Esophagus squamous epithelium (tissue), 4 donors: ENCODE measurements at regions not wholly inside any gene's neighbourhood (a gene's known extent, or its start where the extent isn't known, plus 50 kb on each side); places are given as distances from the start of the nearest gene placed in this dataset.

ENCODE experiments used
- POLR2A ChIP-seq, 4 donors: fragments of 450-650 bp; IDR thresholded peaks; one replicate each; pipeline ENCODE4 v1.6.1; 2017; ENCODE audit warnings: antibody characterized with exemption in 4 of 4, mild to moderate bottlenecking in 4 of 4, moderate library complexity in 3 of 4
- TF ChIP-seq, protein P1 (sequence below), 6 experiments: fragments of 450-650 bp in 4 of 6; fragments of 200-600 bp in 2 of 6; sonication (generic) in 2 of 6; IDR thresholded peaks; one replicate each; pipeline ENCODE4 v1.5.1; 2016 to 2019; ENCODE audit warnings: antibody characterized with exemption in 6 of 6, mild to moderate bottlenecking in 4 of 6, moderate library complexity in 4 of 6

DNA sequence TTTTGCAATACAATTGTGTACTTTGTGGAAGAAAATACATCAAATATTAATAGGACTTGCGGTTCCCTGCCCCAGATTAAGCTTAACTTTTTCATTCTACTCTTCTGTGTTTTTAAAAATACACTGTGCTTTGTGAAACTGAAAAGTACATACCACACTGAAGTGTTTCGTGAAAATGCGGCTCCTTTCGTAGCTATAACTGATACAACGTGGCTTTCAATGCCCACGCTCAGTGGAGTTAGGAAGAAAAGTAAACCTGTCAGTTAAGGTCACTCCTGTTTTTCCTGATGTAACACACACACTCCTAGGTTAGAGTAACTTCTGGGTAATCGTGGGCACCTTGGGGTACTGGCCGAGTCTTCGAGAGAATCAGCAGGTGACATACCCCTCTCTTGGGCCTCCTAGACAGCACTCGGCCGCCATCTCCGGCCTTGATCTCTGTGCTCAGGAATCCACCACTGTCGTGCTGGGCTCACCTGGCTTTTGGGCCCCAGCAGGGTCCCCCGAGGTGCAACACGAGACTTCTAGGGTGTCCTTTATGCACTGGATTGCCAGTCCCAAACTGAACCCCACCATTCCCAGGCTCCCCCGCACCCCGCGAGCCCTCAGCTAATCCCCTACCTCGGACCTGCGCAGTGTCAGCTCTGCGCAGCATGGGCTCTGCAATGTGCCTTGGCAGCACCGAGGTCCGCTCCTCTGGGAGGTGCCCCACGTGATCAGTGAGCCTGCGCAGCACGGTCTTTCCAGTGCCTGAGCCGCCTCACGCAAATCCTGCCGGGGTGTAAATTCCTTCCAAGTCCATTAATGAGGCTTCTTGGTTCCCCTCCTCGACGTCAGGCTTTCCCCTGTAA, 162.6 kb upstream of the INTU start:
- TF ChIP-seq, protein P1, sequence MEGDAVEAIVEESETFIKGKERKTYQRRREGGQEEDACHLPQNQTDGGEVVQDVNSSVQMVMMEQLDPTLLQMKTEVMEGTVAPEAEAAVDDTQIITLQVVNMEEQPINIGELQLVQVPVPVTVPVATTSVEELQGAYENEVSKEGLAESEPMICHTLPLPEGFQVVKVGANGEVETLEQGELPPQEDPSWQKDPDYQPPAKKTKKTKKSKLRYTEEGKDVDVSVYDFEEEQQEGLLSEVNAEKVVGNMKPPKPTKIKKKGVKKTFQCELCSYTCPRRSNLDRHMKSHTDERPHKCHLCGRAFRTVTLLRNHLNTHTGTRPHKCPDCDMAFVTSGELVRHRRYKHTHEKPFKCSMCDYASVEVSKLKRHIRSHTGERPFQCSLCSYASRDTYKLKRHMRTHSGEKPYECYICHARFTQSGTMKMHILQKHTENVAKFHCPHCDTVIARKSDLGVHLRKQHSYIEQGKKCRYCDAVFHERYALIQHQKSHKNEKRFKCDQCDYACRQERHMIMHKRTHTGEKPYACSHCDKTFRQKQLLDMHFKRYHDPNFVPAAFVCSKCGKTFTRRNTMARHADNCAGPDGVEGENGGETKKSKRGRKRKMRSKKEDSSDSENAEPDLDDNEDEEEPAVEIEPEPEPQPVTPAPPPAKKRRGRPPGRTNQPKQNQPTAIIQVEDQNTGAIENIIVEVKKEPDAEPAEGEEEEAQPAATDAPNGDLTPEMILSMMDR (IDR thresholded peaks at IDR 0.05): no peak
- no peak for TF ChIP-seq POLR2A (IDR thresholded peaks at IDR 0.05)
